Lower leg skin (tissue), 3 donors: ENCODE measurements at regions not wholly inside any gene's neighbourhood (a gene's known extent, or its start where the extent isn't known, plus 50 kb on each side); places are given as distances from the start of the nearest gene placed in this dataset.

Experiments used
- CTCF ChIP-seq, 3 donors: fragments of 450-650 bp; IDR thresholded peaks; one replicate each; pipeline ENCODE4 v1.5.1; 2016; ENCODE audit warnings: antibody characterized with exemption in 3 of 3, mild to moderate bottlenecking in 3 of 3, moderate library complexity in 2 of 3
- POLR2A ChIP-seq, 2 donors: fragments of 450-650 bp; IDR thresholded peaks; one replicate each; pipeline ENCODE4 v1.6.1; 2016 to 2017; ENCODE audit warnings: antibody characterized with exemption in 2 of 2, mild to moderate bottlenecking in 1 of 2, moderate library complexity in 1 of 2

- TF ChIP-seq POLR2A (IDR thresholded peaks at IDR 0.05) (no peak), CTCF (IDR thresholded peaks at IDR 0.05) (no peak)
These were observed 1134.9 kb upstream of the FAM98A start for GRCh38 chr2:34734042-34734441.
